GM18858 (cell line): ENCODE measurements at regions not wholly inside any gene's neighbourhood (a gene's known extent, or its start where the extent isn't known, plus 50 kb on each side); places are given as distances from the start of the nearest gene placed in this dataset.
"Not testable (repeated sequence)": the region's sequence is repeated elsewhere in the genome, so short reads cannot be mapped to it uniquely, and the experiment has no call there.

Source experiments
- ATAC-seq: cut with Tn5 transposase; IDR thresholded peaks from one replicate; pipeline ENCODE4 v1.9.1; 2021; ENCODE audit not compliant: unreplicated experiment

- ATAC-seq: no peak
Measured at GRCh38 chr11:106276859-106277436, 199.5 kb downstream of the AASDHPPT start.

GRCh38 chr11:106277484-106277883 lies 200.0 kb downstream of the AASDHPPT start:
- ATAC-seq: no peak

DNA sequence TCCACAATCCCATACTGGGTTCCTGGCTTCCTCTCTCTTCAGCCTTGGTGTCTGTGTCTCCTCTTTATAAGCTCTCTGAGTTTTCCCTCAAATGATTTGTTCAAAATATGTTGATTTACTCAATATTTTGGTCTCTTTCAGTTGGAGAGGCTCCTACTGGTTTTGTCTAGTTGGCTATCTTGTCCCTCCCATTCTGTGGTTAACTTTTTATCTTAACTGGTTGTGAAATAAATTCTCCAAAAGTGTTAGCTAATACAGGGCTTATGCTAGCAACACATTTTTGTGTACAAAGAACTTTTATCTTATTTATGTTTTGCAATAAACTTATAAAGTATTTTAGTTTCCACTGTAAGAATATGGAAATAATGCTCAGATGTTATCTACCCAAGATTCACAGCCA lies 200.9 kb downstream of the AASDHPPT start:
- no peak for ATAC-seq

DNA sequence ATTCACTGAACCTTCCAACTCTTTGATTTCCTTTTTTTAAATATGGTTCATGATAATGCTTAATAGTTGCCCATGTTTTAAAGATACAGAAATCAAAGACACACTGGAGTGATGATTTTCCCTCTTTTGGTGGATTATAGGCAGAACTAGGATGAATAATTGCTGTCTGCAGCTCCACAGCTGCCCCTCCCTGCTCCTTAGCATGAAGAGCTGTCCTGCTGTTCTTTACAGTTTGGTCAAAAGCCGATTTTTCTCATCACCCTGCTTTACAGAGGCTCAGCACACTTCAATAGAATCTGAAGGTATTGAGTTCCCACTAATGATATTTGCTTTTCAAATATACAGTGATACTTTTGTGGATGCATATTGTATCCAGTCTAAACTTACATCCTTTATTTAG lies 202.6 kb downstream of the AASDHPPT start:
- no peak for ATAC-seq

DNA sequence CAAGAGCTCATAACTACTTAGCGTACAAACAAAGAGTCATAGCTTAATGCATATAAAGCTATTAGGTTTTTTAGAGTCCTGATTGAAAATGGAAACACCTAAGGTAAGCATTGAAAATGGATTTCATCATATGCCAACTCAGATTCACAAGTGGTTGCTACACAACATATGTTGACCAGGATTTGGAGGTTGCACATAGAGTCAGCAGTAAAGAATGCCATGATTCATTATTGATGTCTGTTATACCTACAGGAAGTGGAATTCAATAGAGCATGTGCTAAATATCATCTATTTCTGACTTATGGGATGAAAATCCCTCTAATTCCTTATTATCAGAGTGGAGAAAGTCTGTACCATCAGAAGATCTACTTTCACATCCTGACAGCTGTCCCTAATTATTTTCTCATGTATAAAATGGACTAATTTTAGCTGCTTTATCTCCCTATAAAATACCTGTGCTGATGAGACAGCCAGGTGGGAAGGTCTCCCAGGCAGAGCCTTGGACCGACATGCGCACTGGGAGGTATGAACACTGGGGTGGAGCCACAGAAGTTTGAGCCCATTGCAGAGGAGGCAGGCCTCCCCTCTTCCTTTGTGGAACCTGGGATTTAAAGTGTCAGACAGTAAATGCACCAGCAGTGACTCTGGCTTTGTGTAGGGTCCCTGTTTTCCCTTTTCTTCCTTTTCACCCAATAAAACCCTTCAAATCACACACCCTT lies 204.2 kb downstream of the AASDHPPT start:
- no peak for ATAC-seq

DNA sequence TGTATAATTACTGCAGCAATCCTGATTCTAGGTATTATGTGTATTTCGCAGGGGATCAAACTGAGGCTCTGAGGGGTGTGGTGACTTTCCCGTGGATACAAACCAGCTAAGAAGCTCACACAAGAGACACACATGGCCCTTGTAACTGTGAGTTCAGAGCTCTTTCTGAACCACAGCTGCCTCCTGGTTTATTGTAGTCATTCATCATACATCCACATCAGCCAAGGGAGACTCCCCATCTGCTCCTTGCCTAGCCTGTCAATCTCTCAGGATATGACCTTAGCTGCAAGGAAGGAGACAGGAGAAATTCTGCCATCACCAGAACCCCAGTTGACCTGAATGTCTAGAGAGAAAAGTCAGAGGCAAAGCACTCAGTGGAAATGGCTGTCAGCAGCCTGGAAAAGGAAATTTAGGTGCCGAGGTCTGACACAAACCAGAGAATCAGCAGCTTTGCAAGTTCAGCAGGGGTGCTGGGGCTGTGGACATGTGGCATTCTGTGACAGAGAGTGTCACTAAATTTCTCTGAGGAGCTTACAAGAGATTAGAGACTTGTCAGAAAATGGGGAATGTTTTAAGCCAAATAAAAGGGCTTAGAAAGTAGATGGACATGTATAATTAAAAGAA lies 209.5 kb downstream of the AASDHPPT start:
- ATAC-seq: no peak

- no peak for ATAC-seq
Measured at GRCh38 chr11:106288057-106288456, 210.6 kb downstream of the AASDHPPT start.

DNA sequence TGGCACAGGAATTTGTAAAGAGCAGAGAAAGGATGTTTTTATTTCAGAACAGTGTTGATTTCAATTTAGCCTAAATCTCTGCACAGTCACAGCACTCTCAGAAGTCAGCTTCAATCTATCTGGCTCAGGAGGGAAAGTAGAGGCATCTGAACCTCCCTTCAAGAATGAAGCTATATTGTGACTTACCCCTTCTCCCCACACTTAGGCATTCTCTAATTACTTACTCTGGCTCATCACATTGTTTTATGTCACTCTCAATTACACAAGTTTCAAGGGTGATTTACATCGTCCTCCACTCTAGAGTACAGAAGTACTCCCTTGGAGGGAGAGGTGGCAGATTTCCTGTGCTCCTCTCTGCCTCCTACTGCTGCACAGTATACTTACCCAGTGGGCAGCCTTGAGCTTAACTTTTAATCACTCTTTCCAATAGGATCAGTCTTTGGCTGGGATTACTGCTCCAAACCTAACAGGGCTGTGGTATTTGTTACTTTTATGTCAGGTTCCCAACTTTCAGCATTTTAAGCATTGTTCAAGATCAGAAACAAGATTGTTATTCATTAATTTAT lies 211.4 kb downstream of the AASDHPPT start:
- no peak for ATAC-seq

- no peak for ATAC-seq
Measured at GRCh38 chr11:106292526-106292925, 215.1 kb downstream of the AASDHPPT start.

GRCh38 chr11:106295974-106296373 lies 218.5 kb downstream of the AASDHPPT start:
- ATAC-seq: no peak

DNA sequence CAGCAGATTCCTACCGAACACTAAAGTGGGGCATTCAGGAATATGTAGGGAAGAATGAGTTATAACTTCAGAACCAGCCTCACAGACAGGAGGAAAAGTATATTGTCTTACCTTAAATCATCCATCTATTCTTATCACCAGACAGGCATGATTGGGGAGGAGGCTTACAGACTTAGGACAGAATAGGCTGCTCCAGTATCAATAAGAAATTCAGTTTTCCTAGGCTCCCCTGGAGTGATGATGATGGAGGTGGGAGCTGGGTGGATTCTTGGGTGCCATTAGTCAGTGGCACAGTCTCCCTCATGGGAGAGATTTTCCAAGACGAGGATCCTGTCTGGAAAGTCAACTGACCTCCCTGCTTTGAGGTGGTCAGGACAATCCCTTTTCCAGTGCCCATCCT lies 225.0 kb downstream of the AASDHPPT start:
- no peak for ATAC-seq

DNA sequence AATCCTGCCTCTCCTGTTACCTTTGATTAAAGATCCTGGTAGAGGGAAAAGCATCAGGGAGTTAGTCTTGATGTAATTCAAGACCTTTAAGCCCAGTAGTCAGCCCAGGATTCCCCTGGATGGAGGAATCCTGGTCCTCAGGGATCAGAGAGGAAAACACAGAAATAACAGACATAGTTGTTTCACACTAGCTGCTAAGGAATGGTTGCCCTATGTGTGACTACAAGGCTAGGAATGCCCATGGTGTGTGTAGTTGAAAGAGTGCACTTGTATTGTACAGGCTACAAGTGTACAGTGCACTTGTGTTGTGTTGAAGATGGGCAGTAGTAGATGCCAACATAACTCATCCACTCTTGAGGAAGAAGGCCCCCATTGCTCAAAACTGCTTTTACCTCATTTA lies 226.8 kb downstream of the AASDHPPT start:
- ATAC-seq: no peak

- no peak for ATAC-seq
Measured at GRCh38 chr11:106305458-106305857, 228.0 kb downstream of the AASDHPPT start.

DNA sequence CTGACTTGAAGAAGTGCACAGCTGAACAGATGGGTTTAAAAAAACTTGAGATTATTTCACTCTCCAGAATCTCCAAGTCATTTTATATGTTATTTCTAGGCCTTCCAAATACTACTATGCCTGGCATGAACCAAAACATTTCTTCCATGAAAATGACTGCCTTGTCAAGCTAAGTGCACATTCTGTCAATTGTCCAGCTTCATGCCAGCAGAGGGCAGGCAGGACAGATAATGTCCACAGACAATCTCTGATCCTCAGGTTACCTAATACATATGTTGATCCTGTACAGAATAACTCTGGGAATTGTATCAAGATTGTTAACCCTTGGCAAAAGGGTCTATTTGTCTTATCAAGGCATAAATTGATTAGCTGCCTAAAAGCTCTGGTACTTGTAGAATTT lies 229.5 kb downstream of the AASDHPPT start:
- ATAC-seq: no peak

- ATAC-seq: no peak
Measured at GRCh38 chr11:106309070-106309684, 231.7 kb downstream of the AASDHPPT start.

DNA sequence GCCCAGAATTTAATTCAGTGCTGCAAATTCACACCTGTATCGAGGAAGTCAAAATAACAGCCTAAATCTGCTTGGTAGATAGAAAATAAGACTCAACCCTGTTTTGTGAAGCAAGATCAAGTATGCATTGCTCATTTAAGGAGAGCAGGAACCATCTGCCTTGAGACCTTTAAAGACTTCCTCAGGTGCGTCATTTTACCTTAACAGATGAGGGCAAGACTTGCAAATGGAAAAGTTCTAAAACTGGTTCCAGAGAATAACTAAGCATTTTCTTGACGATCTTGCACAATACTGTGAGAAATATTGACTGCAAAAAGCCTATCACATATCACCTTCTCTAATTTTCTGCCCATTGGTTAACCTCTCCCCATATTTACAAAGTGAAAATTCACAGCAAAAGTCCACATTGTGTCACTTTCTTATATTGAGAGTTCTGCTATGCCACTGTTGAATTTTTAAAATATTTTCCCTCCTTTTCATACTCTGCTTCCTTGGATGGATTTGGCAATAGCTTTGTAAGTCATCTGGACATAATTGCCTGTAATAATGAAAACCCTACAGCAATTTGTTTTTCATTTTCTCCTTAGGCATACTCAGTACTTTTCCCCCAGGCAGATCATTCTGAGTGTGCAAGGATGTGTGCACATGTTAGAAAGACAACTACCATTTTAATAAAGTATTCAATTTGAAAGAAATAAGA lies 234.2 kb downstream of the AASDHPPT start:
- ATAC-seq: no peak

DNA sequence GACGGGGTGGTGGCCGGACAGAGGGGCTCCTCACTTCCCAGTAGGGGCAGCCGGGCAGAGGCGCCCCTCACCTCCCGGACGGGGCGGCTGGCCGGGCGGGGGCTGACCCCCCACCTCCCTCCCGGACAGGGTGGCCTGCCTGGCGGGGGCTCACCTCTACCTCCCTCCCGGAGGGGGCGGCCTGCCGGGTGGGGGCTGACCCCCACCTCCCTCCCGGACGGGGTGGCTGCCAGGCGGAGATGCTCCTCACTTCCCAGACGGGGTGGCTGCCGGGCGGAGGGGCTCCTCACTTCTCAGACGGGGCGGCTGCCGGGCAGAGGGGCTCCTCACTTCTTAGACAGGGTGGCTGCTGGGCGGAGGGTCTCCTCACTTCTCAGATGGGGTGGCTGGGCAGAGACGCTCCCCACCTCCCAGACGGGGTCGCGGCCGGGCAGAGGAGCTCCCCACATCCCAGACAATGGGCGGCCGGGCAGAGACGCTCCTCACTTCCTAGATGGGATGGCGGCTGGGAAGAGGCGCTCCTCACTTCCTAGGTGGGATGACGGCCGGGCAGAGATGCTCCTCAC lies 239.8 kb downstream of the AASDHPPT start:
- ATAC-seq: not testable (repeated sequence)

- ATAC-seq: no peak
Measured at GRCh38 chr11:106321601-106322000, 244.1 kb downstream of the AASDHPPT start.

GRCh38 chr11:106322106-106322505 lies 244.6 kb downstream of the AASDHPPT start:
- ATAC-seq: no peak

DNA sequence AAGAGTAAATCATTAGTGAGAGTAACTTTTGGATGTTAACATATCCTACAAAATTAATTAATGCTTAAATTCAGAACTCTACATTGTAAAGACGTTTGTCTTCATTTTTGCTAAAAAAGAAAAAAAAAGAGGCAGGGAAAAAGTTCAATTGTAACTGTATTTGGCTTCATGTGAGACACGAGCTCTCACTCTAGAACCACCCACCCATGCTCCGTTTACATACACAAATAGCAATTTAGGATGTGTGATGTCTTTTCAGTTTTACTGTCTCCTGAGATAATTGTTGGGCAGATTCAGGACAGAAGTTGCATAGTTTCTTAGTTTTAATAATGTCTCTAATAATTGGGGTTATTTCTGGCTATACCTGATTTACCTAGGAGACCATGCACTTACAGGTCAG lies 248.6 kb downstream of the AASDHPPT start:
- ATAC-seq: no peak

DNA sequence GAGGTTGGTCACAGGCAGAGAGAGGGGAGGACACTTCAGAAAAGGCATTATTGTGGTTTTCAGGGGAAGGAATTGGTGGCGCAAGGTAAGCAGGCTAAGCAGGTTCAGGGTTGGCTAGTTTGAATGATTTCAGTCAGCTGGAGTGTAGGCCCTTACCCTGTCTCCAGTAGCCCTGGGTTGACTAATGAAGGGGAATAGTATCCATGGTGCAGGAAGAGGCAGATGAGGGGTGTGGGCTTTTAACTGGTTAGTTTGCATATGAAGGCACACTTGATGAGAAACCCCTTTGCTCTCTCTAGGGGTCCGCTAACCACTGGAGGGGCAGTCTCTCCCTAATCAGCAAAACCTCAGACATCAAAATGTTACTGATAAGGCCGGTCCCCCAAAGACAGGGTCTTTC lies 249.7 kb downstream of the AASDHPPT start:
- no peak for ATAC-seq
